Astrocyte (in vitro differentiated cells and primary cell): ENCODE measurements at regions not wholly inside any gene's neighbourhood (a gene's known extent, or its start where the extent isn't known, plus 50 kb on each side); places are given as distances from the start of the nearest gene placed in this dataset.

Source experiments
- EZH2 ChIP-seq: IDR thresholded peaks from 2 replicates; pipeline ENCODE4 v1.6.1; 2012; ENCODE audit warnings: mild to moderate bottlenecking, low read length, inconsistent platforms; ENCODE audit not compliant: insufficient read depth
- TF ChIP-seq, protein P1 (sequence below): IDR thresholded peaks from 2 replicates; pipeline ENCODE4 v1.5.1; 2011; ENCODE audit warnings: low read depth, mild to moderate bottlenecking, inconsistent platforms, low read length, moderate library complexity; ENCODE audit not compliant: insufficient read depth

DNA sequence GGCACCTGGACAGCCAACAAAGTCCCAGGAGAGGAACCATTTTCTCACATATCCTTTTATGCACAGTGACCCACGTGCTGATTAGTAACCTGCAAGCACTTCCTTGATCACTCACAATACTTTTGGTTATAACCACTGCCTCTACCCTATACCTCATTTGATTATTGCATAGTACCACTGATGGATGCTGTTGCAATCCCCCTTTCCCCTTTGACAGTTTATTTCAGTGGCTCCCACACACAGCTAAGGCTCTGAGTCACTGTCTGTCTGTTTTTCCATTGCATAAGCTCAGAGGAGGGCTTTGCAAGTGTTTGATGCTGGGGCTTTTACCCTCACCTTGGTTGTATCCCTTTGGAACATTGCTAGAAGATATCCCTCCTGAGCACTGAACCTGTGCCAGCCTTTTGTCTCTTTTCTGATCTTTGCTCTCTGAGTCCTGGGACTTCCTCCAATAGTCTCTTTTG lies 101.7 kb upstream of the RBBP8 start:
- TF ChIP-seq EZH2, result no peak
- TF ChIP-seq, protein P1, sequence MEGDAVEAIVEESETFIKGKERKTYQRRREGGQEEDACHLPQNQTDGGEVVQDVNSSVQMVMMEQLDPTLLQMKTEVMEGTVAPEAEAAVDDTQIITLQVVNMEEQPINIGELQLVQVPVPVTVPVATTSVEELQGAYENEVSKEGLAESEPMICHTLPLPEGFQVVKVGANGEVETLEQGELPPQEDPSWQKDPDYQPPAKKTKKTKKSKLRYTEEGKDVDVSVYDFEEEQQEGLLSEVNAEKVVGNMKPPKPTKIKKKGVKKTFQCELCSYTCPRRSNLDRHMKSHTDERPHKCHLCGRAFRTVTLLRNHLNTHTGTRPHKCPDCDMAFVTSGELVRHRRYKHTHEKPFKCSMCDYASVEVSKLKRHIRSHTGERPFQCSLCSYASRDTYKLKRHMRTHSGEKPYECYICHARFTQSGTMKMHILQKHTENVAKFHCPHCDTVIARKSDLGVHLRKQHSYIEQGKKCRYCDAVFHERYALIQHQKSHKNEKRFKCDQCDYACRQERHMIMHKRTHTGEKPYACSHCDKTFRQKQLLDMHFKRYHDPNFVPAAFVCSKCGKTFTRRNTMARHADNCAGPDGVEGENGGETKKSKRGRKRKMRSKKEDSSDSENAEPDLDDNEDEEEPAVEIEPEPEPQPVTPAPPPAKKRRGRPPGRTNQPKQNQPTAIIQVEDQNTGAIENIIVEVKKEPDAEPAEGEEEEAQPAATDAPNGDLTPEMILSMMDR, result no peak
